Uterus (tissue), 2 donors: ENCODE measurements at regions not wholly inside any gene's neighbourhood (a gene's known extent, or its start where the extent isn't known, plus 50 kb on each side); places are given as distances from the start of the nearest gene placed in this dataset.

Experiments
- CTCF ChIP-seq, 4 experiments: fragments of 200-600 bp in 2 of 4; fragments of 450-650 bp in 2 of 4; sonication (generic) in 2 of 4; IDR thresholded peaks; one replicate each; pipeline ENCODE4 v1.5.1; 2016 to 2019; ENCODE audit warnings: antibody characterized with exemption in 4 of 4, mild to moderate bottlenecking in 2 of 4, moderate library complexity in 1 of 4
- POLR2A ChIP-seq, 2 donors: fragments of 450-650 bp; IDR thresholded peaks; one replicate each; pipeline ENCODE4 v1.6.1; 2016; ENCODE audit warnings: antibody characterized with exemption in 2 of 2, mild to moderate bottlenecking in 1 of 2, moderate library complexity in 1 of 2

GRCh38 chr3:168991803-168992202, 671.7 kb downstream of the MECOM start:
- TF ChIP-seq CTCF (IDR thresholded peaks at IDR 0.05) (no peak), POLR2A (IDR thresholded peaks at IDR 0.05) (no peak)
